Stomach smooth muscle (tissue), 2 donors: ENCODE measurements at regions not wholly inside any gene's neighbourhood (a gene's known extent, or its start where the extent isn't known, plus 50 kb on each side); places are given as distances from the start of the nearest gene placed in this dataset.

ENCODE experiments used
- H3K27ac ChIP-seq: one replicate; pipeline ENCODE4 v1.7.0; 2013; ENCODE audit warnings: mild to moderate bottlenecking, low read length, inconsistent platforms
- H3K27me3 ChIP-seq, 2 donors: one replicate each; pipeline ENCODE4 v1.7.0; 2013; ENCODE audit warnings: low read length in 2 of 2; ENCODE audit not compliant: insufficient read depth in 2 of 2, control insufficient read depth in 1 of 2
- H3K36me3 ChIP-seq, 2 donors: one replicate each; pipeline ENCODE4 v1.7.0; 2013; ENCODE audit warnings: low read length in 2 of 2; ENCODE audit not compliant: control insufficient read depth in 2 of 2, insufficient read depth in 2 of 2
- H3K4me1 ChIP-seq: one replicate; pipeline ENCODE4 v1.7.0; 2013; ENCODE audit warnings: low read length; ENCODE audit not compliant: control insufficient read depth, insufficient read depth
- H3K4me3 ChIP-seq, 2 donors: one replicate each; pipeline ENCODE4 v1.7.0; 2013; ENCODE audit warnings: low read length in 2 of 2
- H3K9ac ChIP-seq, 2 donors: one replicate each; pipeline ENCODE4 v1.7.0; 2013; ENCODE audit warnings: low read length in 2 of 2, mild to moderate bottlenecking in 1 of 2
- H3K9me3 ChIP-seq, 2 donors: one replicate each; pipeline ENCODE4 v1.7.0; 2013; ENCODE audit warnings: low read length in 2 of 2; ENCODE audit not compliant: control insufficient read depth in 2 of 2
- donor health status: healthy.
- donor health status: Pancreatic carcinoma.

DNA sequence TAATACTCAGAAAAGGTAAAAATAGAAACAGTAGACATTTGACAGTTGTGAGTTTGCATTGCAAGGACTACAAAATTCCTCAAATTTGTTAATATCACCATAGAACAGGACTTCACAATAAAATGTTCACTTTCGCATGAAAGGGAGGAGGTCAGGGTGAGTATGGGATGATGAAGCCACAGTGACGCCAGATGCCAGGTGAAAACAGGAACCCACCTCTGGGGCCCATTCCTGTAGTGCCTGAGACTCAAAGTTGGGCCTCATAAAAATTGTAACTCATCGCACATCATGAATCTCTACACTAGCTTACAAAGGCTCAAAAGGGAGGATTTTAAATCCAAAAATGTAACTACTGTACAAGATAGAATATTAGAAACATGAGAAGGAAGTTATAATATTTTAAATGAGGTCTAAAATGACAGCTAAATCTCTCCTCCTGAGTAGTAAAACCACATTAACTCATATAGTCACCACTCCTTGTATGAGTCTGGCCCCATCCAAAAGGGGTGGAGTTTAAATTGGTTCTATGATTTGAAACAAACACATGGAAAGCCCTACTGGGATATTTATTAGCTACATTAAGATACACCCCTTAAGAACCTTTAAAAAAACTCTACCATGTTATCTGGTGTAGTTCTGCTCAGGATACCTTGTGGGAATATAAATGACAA, 93.7 kb downstream of the ETS2 start:
- no peak overlapping the region for H3K9ac ChIP-seq
- no peaks in the 10 kb centered on the region for H3K36me3 ChIP-seq
- H3K4me1 ChIP-seq = peaks cover 8% of the 10 kb centered on the region
- H3K27me3 ChIP-seq = no peaks in the 10 kb centered on the region
- H3K9me3 ChIP-seq = peaks cover 0 to 4% of the 10 kb centered on the region in 2 donors
- H3K4me3 ChIP-seq = no peak overlapping the region
- H3K27ac ChIP-seq = no peak overlapping the region

DNA sequence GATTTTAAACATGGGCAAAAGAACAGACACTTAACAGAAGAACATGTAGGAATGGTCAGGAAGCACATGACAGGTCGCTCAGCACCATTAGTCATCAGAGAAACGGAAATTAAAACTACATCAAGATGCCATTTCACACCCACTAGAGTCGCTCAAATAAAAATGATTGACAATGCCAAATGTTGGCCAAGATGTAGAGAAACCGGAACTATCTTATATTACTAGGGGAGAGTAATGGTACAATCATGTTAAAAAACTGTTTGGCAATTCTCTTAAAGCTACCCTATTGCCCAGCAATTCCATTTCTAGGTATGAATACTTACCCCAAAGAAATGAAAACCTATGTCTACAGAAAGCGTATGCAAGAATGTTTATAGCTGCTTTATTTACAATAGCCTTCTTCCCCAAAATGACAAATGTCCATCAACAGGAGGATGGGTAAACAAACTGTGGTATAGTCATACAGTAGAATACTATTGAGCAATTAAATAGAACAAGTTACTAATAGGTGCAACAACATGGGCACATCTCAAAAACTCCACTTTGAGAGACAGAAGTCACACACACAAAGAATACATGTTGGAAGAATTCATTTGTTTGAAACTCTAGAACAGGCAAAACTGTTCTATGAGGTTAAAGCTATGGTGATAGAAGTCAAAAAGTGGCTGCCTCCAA, 92.8 kb downstream of the ETS2 start:
- H3K36me3 ChIP-seq = no peaks in the 10 kb centered on the region
- peaks cover 1% of the 10 kb centered on the region for H3K4me1 ChIP-seq
- peaks cover 0 to 4% of the 10 kb centered on the region in 2 donors for H3K9me3 ChIP-seq
- no peaks in the 10 kb centered on the region for H3K27me3 ChIP-seq
- no peak overlapping the region for H3K4me3 ChIP-seq
- H3K9ac ChIP-seq = no peak overlapping the region
- H3K27ac ChIP-seq = no peak overlapping the region

DNA sequence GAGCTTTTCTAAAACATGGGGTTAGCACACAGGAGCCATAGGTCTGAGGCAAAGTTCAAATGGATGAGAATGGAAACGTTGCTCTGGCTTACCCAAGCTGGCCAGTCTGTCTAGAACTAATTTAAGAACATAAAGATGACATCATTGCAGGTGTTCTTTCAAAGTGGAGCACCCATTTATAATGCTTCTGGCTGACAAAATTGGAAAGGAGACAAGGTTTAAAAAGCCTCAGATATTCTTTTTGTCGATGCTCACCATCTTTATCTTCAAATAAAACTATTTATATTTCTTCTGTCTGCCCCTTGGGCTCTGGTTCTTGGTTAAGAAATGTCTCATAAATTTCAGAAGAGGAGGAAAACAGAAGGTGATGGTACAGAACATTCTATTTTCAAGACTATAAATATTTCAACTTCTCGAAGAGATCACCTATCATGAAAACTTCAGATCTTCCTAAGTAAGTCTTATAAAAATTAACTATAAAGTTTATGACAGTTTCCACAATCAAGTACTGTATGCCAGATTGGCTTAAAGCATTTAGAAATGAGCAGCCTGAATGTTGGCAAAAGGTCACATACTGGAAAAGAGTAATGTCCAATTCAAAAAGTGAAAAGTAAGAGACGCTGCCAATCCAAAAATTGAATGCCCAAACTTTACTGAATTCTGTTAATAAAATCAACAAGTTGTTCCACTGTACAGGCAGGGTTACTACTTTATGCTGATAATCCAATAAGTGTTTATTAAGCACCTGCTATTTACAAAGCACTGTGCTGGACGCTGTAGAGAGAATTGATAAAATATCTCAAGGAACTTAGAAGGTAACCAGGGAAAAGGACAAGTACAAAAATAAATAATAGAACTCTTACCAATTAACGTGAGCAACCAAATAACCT, 92.0 kb downstream of the ETS2 start:
- Histone ChIP-seq H3K27me3 (no peaks in the 10 kb centered on the region), H3K4me1 (no peaks in the 10 kb centered on the region), H3K36me3 (no peaks in the 10 kb centered on the region), H3K9ac (no peak overlapping the region), H3K4me3 (no peak overlapping the region), H3K27ac (no peak overlapping the region), H3K9me3 (peaks cover 0 to 3% of the 10 kb centered on the region in 2 donors)

DNA sequence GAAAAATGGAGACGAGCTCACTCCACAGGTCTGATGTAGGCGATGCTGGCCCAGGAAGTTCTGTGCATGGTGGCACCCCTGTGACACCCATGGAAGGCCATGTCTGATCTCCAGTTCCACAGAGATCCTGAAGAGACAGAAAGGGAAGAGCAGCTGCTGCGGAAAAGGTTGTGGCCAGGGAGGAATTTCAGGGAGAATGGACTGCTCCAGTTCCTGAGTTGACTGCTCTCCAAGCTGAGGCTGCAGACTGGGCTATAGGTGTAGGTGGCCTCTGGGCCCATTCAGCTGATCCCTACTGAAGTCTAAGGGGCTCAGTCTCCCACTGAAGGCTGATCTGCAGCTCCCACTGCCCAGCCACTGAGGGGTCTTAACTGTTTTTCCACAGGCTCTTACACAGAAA, 89.2 kb downstream of the ETS2 start:
- H3K4me3 ChIP-seq = no peak overlapping the region
- no peaks in the 10 kb centered on the region for H3K9me3 ChIP-seq
- H3K9ac ChIP-seq = no peak overlapping the region
- no peaks in the 10 kb centered on the region for H3K4me1 ChIP-seq
- H3K27me3 ChIP-seq = no peaks in the 10 kb centered on the region
- H3K27ac ChIP-seq = no peak overlapping the region
- H3K36me3 ChIP-seq = no peaks in the 10 kb centered on the region

DNA sequence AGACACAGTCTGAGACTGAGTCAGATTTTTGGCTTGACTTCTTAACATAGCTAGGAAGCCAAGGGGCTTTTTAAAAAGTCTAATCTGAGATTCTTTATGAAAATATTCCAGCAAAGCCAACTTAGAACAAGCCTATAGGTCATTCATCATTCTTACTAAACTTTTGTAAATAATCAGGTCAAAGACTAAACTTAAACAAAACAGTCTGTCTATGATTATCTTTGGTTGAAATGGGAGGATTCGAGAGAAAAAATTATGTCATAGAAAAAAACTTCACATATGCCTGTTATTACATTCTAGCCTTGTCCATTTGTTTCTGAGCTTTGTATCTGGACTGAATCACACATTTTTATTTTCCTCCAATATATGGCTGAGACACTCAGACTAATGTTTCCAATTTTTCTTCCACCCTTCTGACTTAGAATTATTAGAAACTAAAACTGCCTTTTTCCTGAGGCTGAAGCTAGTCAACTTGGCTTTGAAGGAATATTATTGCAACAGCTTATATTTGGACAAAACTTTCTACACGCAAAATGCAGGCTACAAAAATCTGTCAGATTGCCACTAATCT, 83.3 kb downstream of the ETS2 start:
- Histone ChIP-seq H3K4me3 (no peak overlapping the region), H3K4me1 (no peaks in the 10 kb centered on the region), H3K9ac (no peak overlapping the region), H3K27ac (no peak overlapping the region), H3K9me3 (peaks cover 5 to 12% of the 10 kb centered on the region in 2 donors), H3K36me3 (no peaks in the 10 kb centered on the region), H3K27me3 (no peaks in the 10 kb centered on the region)

DNA sequence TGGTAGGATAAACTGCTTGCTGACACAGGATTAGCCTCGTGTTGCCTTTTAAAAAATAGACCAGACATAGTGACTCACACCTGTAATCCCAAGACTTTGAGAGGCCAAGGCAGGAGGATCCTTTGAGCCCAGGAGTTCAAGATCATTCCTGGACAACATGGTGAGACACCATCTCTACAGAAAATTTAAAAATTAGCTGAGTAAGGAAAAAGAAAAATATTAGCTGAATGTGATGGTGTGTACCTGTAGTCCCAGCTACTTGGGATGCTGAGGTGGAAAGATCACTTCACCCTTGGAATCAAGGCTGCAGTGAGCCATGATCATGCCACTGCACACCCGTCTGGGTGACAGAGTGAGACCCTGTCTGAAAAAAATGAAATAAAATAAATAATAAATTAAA, 82.0 kb downstream of the ETS2 start:
- no peak overlapping the region for H3K4me3 ChIP-seq
- H3K9ac ChIP-seq = no peak overlapping the region
- no peaks in the 10 kb centered on the region for H3K36me3 ChIP-seq
- peaks cover 5 to 12% of the 10 kb centered on the region in 2 donors for H3K9me3 ChIP-seq
- no peaks in the 10 kb centered on the region for H3K4me1 ChIP-seq
- no peak overlapping the region for H3K27ac ChIP-seq
- no peaks in the 10 kb centered on the region for H3K27me3 ChIP-seq

DNA sequence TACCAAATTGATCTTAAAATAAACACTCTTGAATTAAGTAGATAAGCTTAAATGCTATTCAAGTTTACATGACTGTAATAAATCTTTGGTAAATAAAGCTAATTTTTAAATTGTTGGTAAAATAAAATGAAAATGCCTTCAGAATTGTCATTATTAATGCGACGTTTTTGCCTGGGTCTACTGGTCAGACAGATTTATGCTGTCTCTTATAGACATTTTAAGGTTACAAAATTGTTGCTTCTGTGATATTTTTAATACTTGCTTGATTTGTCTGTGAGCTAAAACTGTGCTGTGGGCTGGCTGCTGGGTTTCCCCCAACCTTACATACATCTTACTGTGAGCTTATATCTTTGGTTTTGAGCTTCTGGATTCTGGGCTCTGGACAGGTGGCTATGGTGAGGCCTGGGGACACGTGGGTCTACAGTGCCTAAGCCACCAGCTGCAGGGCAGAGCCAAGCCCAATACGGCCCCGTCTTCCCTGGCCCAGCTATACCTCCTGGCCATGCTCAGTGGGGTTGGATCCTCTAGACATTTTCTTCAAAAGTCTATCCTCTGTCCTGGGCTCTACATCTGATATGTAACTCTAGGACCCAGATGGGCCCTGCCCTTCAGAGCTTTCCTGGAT, 81.4 kb downstream of the ETS2 start:
- Histone ChIP-seq H3K27ac (no peak overlapping the region), H3K36me3 (no peaks in the 10 kb centered on the region), H3K9me3 (peaks cover 5 to 12% of the 10 kb centered on the region in 2 donors), H3K4me1 (no peaks in the 10 kb centered on the region), H3K27me3 (no peaks in the 10 kb centered on the region), H3K9ac (no peak overlapping the region), H3K4me3 (no peak overlapping the region)

DNA sequence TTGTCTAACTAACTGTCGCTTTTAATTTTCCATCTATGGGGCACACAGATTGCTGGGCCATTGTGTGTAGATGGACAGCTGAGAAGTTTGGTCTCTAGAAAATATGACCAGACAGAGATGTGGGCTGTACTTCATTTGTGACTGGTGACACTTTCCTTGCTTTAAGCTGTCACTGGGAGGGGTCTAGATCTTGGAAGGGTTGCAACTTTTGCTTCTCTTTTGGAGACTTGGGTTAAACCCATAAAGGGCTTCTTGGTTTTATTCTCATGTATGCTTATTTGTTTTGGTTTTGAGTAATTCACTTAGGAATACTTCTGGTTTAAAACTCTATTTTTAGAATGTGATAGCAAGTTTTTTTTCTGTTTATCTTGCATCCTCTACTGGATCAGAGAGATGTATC, 80.2 kb downstream of the ETS2 start:
- H3K36me3 ChIP-seq = no peaks in the 10 kb centered on the region
- no peak overlapping the region for H3K4me3 ChIP-seq
- H3K4me1 ChIP-seq = no peaks in the 10 kb centered on the region
- H3K27me3 ChIP-seq = no peaks in the 10 kb centered on the region
- no peak overlapping the region for H3K27ac ChIP-seq
- peaks cover 5 to 12% of the 10 kb centered on the region in 2 donors for H3K9me3 ChIP-seq
- no peak overlapping the region for H3K9ac ChIP-seq

DNA sequence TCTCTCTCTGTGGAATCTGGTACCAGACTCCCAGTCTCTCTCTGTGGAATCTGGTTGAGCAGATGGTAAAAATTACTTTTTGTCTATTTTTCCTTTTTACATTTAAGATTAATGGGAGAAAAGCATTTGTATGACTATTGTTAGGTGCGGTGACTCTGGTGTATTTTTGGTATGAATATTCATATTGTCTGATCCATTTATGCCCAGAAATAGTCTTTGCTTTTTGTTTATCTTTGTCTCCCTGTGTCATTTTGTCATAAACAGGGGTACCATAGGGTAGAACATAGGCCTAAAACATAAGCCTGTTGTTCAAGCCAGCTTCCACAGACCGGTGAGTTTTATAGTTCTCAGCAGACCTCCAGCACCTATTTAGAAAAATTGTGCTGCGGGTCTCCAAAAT, 78.7 kb downstream of the ETS2 start:
- Histone ChIP-seq H3K27ac (no peak overlapping the region), H3K4me3 (no peak overlapping the region), H3K36me3 (no peaks in the 10 kb centered on the region), H3K4me1 (no peaks in the 10 kb centered on the region), H3K9me3 (peaks cover 9 to 12% of the 10 kb centered on the region in 2 donors), H3K9ac (no peak overlapping the region), H3K27me3 (no peaks in the 10 kb centered on the region)

DNA sequence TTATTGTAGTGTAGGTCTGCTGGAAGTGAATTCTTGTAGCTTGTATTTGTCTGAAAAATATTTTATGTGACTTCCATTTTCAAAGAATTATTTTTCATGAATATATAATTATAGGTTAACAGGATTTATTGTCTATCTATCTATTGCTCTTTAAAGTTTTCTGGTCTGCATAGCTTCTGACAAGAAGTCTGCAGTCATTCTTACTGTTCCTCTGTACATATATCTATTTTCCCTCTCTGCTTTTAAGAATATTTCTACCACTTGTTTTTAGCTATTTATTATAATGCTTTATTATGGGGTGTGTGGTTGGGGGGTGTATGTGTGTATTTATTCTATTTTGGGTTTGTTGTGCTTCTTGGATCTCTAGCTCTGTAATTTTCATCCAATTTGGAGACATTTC, 77.4 kb downstream of the ETS2 start:
- Histone ChIP-seq H3K4me1 (no peaks in the 10 kb centered on the region), H3K9ac (no peak overlapping the region), H3K36me3 (no peaks in the 10 kb centered on the region), H3K27me3 (no peaks in the 10 kb centered on the region), H3K27ac (no peak overlapping the region), H3K9me3 (peaks cover 9 to 12% of the 10 kb centered on the region in 2 donors), H3K4me3 (no peak overlapping the region)
